Kidney epithelial cell (primary cell): ENCODE measurements at regions not wholly inside any gene's neighbourhood (a gene's known extent, or its start where the extent isn't known, plus 50 kb on each side); places are given as distances from the start of the nearest gene placed in this dataset.

Source experiments
- DNase-seq: peaks from one replicate; pipeline ENCODE4 v3.0.0-alpha.2; 2010; ENCODE audit warnings: low read depth
- H3K27me3 ChIP-seq: 2 replicates; pipeline ENCODE4 v1.6.0; 2011; ENCODE audit warnings: low read length; ENCODE audit not compliant: control insufficient read depth, insufficient read depth
- H3K36me3 ChIP-seq: 2 replicates; pipeline ENCODE4 v1.5.1; 2011; ENCODE audit warnings: low read length; ENCODE audit not compliant: control insufficient read depth, insufficient read depth
- H3K4me3 ChIP-seq: 2 replicates; pipeline ENCODE4 v1.5.1; 2011; ENCODE audit warnings: low read depth, mild to moderate bottlenecking, control low read depth, low read length
- TF ChIP-seq, protein P1 (sequence below): IDR thresholded peaks from 2 replicates; pipeline ENCODE4 v1.5.1; 2011; ENCODE audit warnings: mild to moderate bottlenecking, moderate library complexity, low read length, control low read depth, inconsistent platforms; ENCODE audit not compliant: insufficient read depth, poor library complexity, severe bottlenecking

DNA sequence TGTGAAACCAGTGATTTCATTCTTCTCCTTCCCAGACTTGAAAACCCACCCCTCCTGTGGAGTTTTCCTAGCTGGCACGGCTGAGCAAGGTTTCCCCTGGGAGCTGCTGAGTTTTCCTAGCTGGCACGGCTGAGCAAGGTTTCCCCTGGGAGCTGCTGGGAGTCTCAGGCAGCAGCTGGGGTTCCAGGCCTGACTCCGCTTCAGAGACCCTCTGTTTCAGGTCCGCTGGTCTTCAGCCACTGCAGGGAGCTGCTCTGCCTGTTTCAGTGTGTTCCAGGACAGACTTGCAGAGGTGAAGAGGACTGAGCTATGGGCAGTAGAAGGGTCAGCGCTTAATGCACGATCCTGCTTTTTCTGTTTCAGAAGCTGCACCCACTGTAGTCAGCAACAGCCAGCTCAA, 104.9 kb downstream of the XRCC2 start:
- Histone ChIP-seq H3K27me3 (no peaks in the 10 kb centered on the region), H3K4me3 (no peak overlapping the region), H3K36me3 (no peaks in the 10 kb centered on the region)
- TF ChIP-seq, protein P1, sequence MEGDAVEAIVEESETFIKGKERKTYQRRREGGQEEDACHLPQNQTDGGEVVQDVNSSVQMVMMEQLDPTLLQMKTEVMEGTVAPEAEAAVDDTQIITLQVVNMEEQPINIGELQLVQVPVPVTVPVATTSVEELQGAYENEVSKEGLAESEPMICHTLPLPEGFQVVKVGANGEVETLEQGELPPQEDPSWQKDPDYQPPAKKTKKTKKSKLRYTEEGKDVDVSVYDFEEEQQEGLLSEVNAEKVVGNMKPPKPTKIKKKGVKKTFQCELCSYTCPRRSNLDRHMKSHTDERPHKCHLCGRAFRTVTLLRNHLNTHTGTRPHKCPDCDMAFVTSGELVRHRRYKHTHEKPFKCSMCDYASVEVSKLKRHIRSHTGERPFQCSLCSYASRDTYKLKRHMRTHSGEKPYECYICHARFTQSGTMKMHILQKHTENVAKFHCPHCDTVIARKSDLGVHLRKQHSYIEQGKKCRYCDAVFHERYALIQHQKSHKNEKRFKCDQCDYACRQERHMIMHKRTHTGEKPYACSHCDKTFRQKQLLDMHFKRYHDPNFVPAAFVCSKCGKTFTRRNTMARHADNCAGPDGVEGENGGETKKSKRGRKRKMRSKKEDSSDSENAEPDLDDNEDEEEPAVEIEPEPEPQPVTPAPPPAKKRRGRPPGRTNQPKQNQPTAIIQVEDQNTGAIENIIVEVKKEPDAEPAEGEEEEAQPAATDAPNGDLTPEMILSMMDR = no peak
- no peak for DNase-seq

GRCh38 chr7:152568972-152569371, 107.0 kb downstream of the XRCC2 start:
- H3K36me3 ChIP-seq = no peaks in the 10 kb centered on the region
- H3K27me3 ChIP-seq = no peaks in the 10 kb centered on the region
- no peak for DNase-seq
- TF ChIP-seq, protein P1 = no peak
- H3K4me3 ChIP-seq = no peak overlapping the region

GRCh38 chr7:152565731-152566130, 110.2 kb downstream of the XRCC2 start:
- TF ChIP-seq, protein P1 = no peak
- DNase-seq = no peak
- H3K27me3 ChIP-seq = no peaks in the 10 kb centered on the region
- no peak overlapping the region for H3K4me3 ChIP-seq
- no peaks in the 10 kb centered on the region for H3K36me3 ChIP-seq

GRCh38 chr7:152564656-152565250, 111.2 kb downstream of the XRCC2 start:
- TF ChIP-seq, protein P1 = no peak
- no peak for DNase-seq
- H3K27me3 ChIP-seq = no peaks in the 10 kb centered on the region
- no peaks in the 10 kb centered on the region for H3K36me3 ChIP-seq
- H3K4me3 ChIP-seq = no peak overlapping the region

DNA sequence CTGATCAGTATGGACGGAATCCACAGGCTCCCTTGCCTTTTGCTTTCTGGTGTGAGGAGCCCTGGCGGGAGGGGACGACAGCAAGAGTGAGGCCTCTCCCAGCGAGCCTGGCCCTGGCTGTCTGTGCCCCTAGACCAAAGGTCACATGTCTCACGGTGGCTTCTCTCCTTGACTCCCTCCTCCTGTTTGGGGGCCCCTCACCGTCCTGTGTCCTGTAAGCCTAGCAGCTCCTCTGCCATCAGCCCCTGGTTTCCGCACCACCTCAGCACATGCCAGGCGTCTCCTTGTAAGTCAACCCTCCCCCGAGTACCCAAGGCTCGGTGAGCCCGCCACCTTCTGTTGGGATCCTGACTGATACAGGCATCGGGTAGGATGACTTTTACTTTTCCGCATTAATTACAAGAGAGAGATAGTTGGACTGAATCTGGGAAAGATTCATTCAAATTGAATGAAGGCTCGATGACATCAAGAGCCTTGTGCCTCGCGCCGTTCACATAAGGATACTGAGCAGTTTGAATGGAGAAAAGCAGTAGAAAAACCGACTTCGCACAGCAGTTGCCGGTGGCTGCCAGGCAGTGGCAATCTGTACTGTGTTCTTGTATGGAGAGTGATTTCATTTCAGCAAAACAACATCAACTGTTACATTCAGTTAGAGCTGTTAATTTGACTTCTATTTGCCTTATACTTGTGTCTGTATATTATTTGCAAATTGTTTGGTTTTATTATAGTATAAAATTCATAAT, 119.8 kb downstream of the XRCC2 start:
- no peaks in the 10 kb centered on the region for H3K36me3 ChIP-seq
- TF ChIP-seq, protein P1 = no peak
- no peak for DNase-seq
- H3K4me3 ChIP-seq = no peak overlapping the region
- H3K27me3 ChIP-seq = no peaks in the 10 kb centered on the region
